MG63 (cell line): ENCODE measurements at regions not wholly inside any gene's neighbourhood (a gene's known extent, or its start where the extent isn't known, plus 50 kb on each side); places are given as distances from the start of the nearest gene placed in this dataset.
A peak's percentile ranks its signal among the peaks of the same experiment; 100 is the strongest.

Experiments
- DNase-seq: peaks from one replicate; pipeline ENCODE4 v3.0.0-alpha.2; 2020
- H3K27me3 ChIP-seq: fragments of 250-450 bp; sonication (Bioruptor Pico); 2 replicates; pipeline ENCODE4 v1.5.1; 2020; ENCODE audit warnings: mild to moderate bottlenecking, moderate library complexity
- H3K36me3 ChIP-seq: fragments of 250-450 bp; sonication (Bioruptor Pico); 2 replicates; pipeline ENCODE4 v1.5.1; 2020; ENCODE audit warnings: mild to moderate bottlenecking, moderate library complexity
- H3K4me3 ChIP-seq: fragments of 250-450 bp; sonication (Bioruptor Pico); 2 replicates; pipeline ENCODE4 v1.5.1; 2020; ENCODE audit warnings: mild to moderate bottlenecking, moderate library complexity
- H3K9me3 ChIP-seq: fragments of 250-450 bp; sonication (Bioruptor Pico); 2 replicates; pipeline ENCODE4 v1.5.1; 2020; ENCODE audit warnings: mild to moderate bottlenecking, moderate library complexity

DNA sequence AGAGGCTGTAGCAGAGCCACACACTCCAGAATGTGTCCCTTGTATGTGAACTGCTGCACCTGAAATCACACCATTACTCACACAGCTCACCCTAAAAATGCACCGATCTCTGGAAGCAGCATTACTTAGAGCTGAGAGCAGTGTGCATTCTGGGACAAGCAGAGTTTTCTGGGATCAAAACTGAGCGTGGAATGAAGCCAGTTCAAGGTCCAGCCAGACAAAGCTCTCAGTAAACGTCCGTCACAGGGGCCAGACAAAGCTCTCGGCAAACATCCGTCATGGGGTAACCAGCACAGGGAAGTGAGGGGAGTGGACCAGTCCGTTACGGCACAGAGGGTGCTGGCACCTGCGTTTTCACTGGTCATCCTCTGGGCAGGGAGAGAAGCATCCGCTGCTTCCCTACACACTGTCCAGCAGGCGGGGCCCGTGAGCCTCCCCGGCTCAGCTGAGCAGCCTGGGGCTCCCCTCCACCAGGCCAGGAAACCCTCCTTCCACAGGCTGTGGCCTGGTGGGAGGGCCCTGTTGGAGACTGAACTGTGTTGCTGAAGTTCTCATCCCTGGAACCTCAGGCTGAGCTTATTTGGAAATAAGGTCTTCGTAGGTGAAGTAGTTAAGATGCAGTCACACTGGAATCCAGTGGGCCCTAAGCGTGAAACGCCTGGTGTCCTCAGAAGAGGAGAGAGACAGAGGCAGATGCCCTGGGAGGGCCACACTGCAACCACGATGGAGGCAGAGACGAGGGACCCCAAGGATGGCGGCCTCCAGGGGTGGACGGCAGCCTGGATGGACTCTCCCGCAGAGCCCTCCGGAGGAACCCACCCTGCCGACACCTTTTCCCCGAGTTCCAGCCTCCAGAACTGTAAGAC is 883.9 kb downstream of the BRD1 start:
- Histone ChIP-seq H3K9me3 (no peaks in the 10 kb centered on the region), H3K36me3 (no peaks in the 10 kb centered on the region), H3K27me3 (no peaks in the 10 kb centered on the region), H3K4me3 (no peak overlapping the region)
- DNase-seq = peak; percentile 28

DNA sequence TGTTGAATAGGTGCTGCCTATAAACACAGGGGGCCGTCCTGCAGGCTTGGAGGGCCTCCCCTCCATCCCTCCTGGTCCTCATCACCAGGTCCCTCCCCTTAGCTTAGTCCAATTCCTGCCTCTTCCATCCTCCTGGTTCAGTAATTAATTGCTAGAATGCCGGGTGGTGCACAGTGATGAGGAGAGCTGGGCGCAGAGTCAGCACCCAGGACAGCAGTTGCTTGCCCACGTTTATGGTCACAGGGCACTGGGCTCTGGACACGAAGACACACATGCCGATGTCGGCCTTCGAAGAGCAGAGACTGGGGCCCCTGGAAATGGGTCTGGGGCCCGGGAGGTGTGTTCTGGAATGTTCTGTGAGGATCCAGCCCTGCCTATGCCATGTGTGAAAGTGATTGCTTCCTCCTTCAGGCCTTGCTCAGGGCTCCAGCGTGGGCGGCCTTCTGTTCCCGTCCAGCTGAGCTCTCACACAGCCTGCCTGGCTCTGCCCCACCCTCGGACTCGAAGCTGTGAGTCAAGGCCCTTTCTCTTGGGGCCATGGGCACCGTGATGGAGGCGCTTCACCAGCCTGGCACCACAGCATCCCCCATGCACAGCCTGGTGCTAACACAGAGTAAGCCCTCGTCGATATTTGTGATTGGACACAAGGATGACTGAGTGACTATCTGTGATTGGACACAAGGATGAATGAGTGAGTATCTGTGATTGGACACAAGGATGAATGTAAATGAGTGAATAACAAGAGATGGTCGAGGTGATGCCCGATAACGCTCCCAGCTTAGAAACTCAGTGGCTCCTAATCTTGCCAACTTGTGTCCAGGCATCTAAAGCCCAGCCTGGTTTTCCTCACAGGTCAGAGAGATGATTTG is 884.7 kb downstream of the BRD1 start:
- no peak for DNase-seq
- Histone ChIP-seq H3K4me3 (no peak overlapping the region), H3K9me3 (no peaks in the 10 kb centered on the region), H3K36me3 (no peaks in the 10 kb centered on the region), H3K27me3 (no peaks in the 10 kb centered on the region)

DNA sequence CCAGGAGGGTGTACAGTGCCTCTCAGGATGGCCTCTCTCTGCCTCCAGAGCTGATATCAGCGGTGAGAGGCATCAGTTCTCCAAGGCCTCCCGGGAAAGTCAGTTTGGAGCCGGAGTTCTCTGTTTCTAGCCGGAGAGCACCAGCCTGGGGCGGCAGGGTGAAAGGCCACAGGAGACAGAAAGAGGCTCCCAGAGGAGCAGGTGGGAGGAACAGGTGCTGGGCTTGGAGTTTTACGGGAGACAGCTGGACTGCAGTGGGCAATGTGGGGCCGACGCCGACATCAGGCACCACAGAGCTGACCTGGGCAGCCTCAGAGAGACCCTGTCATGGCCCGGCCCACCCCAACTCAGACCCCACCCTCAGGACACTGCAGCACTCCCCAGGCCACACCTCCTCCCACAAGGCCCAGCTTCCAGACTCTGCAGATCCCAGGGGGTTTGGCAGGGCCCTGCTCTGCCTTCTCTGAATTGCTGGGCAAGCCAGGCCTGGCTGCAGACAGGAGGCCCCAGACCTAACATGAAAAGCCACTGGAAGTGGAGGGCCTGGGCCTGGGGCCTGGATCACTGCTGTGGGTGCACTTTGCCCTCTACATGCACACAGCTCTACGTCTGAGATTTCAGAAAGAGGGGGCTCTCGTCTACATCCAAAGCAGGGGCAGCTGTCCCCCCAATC is 885.6 kb downstream of the BRD1 start:
- H3K9me3 ChIP-seq = no peaks in the 10 kb centered on the region
- H3K4me3 ChIP-seq = no peak overlapping the region
- no peaks in the 10 kb centered on the region for H3K36me3 ChIP-seq
- DNase-seq = no peak
- H3K27me3 ChIP-seq = no peaks in the 10 kb centered on the region

GRCh38 chr22:48941033-48941902 is 886.4 kb downstream of the BRD1 start:
- Histone ChIP-seq H3K27me3 (no peaks in the 10 kb centered on the region), H3K9me3 (no peaks in the 10 kb centered on the region), H3K4me3 (no peak overlapping the region), H3K36me3 (no peaks in the 10 kb centered on the region)
- no peak for DNase-seq

DNA sequence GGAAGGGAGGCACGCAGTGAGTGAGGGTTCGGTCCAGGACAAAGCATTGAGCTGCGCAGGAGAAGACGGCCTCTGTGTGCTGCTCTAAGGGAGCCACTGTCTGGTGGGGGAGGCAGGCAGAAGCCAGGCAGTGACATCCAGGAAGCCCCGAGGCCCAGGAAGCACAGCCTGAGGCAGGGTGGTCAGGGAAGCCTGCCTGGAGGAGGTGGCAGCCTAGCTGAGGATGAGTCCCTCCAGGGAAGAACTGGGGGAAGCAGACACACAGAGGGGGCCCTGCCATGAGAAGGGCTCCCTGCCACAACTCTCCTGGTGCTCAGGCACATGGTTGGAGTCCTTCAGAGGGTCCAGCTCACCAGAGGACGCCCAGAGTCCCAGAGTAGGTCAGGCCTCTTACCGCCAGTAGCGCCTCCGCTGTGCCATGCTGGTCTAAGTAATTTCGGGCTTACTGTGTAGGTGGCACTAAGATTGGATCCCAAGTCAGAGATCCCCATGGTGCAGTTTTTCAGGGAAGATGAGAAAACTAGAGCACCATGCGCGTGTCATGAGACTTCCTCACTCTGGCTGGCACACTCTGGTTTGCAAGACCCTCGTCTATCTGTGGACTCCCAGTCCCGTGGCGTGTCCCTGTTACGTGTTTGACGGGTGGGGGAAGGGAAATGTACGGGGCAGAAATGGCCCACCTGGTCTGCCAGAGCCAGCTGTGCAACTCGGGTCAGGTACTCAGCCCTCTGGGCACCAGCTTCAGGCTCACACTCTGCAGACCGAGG is 887.2 kb downstream of the BRD1 start:
- Histone ChIP-seq H3K36me3 (no peaks in the 10 kb centered on the region), H3K4me3 (no peak overlapping the region), H3K27me3 (no peaks in the 10 kb centered on the region), H3K9me3 (no peaks in the 10 kb centered on the region)
- no peak for DNase-seq

GRCh38 chr22:48939441-48940265 is 888.0 kb downstream of the BRD1 start:
- H3K27me3 ChIP-seq = no peaks in the 10 kb centered on the region
- no peak for DNase-seq
- no peaks in the 10 kb centered on the region for H3K36me3 ChIP-seq
- no peak overlapping the region for H3K4me3 ChIP-seq
- H3K9me3 ChIP-seq = peaks cover 2% of the 10 kb centered on the region; the same call in 1 of the 2 replicates

DNA sequence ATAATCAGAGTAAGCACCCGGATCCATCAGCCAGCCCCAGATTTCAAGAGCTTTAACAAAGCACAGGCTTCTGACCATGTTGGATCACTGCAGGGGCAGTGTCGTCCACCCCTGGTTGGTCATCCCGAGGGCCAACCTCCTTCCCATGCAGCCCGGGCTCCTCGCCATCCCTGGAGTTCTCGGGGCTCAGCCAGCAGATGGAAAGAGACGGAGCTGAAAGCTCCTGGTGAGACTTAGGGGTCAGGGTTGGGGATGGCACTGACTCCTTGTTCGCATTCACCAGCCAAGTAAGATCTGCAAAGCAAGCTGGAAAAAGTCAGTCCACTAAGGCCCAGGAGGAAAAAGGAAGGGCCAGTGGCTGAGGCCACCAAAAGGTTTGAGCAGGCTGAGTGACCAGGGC is 888.9 kb downstream of the BRD1 start:
- DNase-seq = no peak

GRCh38 chr22:48937032-48937639 is 890.5 kb downstream of the BRD1 start:
- Histone ChIP-seq H3K27me3 (no peaks in the 10 kb centered on the region), H3K4me3 (no peak overlapping the region), H3K36me3 (no peaks in the 10 kb centered on the region), H3K9me3 (peaks cover 3% of the 10 kb centered on the region; the same call in 1 of the 2 replicates)
- DNase-seq = no peak

More for the DNA sequence above, 888.9 kb downstream of the BRD1 start:
- Histone ChIP-seq H3K36me3 (no peaks in the 10 kb centered on the region), H3K4me3 (no peak overlapping the region), H3K9me3 (peaks cover 3% of the 10 kb centered on the region; the same call in 1 of the 2 replicates), H3K27me3 (no peaks in the 10 kb centered on the region)

DNA sequence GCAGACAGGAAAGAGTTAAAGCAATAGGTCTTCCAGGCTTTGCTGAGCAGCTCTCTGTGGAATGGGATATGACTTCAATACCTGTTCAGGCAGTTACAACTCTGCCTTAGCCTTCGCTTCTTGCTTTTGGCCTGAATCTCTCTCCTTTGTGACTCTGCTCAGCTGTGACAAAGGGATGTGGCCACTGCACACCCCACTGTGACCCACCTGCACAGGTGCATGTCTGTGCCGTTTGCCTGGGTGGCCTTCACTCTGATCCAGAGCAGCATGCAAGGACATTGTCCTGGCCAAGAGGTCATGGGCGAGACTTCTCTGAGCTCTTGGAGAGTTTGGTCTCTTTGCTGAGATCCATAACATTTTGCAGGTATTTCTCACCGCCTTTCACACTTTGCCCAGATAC is 891.3 kb downstream of the BRD1 start:
- no peak overlapping the region for H3K4me3 ChIP-seq
- DNase-seq = no peak
- no peaks in the 10 kb centered on the region for H3K27me3 ChIP-seq
- no peaks in the 10 kb centered on the region for H3K36me3 ChIP-seq
- peaks cover 3% of the 10 kb centered on the region; the same call in 1 of the 2 replicates for H3K9me3 ChIP-seq

- peaks cover 3% of the 10 kb centered on the region; the same call in 1 of the 2 replicates for H3K9me3 ChIP-seq
- H3K4me3 ChIP-seq = no peak overlapping the region
- H3K36me3 ChIP-seq = no peaks in the 10 kb centered on the region
- H3K27me3 ChIP-seq = no peaks in the 10 kb centered on the region
- DNase-seq = no peak
These were observed 893.2 kb downstream of the BRD1 start for GRCh38 chr22:48934446-48934845.

DNA sequence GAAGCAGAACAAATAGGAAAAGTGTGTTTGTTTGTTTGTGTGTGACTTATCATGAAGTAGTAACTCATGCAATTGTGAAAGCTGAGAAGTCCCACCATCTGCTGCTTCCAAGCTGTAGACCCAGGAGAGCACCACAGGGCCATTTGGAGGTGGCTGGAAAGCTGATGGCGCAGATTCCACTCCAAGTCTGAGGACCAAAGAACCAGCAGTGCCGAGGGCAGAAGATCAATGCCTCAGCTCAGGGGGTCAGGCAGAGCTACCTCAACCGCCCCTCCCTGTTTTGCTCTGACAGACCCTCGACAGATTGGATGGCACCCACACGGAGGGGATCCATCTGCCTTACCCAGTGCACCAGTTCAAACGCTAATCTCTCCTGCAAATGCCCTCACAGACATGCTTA is 896.2 kb downstream of the BRD1 start:
- H3K36me3 ChIP-seq = no peaks in the 10 kb centered on the region
- H3K9me3 ChIP-seq = peaks cover 3% of the 10 kb centered on the region; the same call in 1 of the 2 replicates
- DNase-seq = no peak
- no peak overlapping the region for H3K4me3 ChIP-seq
- H3K27me3 ChIP-seq = no peaks in the 10 kb centered on the region

DNA sequence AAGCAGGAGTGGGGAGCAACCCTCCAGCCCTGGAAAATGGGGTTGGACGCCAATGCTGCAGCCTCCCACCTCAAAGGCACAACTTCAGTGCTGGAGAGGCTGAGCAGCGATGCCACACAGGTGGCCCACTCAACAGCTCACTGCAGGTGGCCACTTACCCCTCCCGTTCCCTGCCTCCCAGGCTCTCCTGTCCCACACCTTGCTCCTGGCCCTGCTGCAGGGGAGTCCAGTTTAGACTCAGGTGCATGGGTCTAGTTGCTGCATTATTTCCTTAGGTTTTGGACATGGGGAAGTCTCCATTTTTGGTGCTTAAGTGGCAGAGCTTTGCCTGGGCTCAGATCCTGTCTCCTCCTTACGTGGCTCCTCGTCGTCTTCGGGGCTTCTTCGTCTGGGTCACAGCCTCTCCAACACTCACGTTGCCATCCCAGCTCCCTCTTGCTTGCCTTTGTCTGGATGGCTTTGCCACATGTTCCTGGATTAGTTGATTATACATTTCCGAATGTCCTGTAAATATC is 898.3 kb downstream of the BRD1 start:
- H3K36me3 ChIP-seq = no peaks in the 10 kb centered on the region
- H3K9me3 ChIP-seq = no peaks in the 10 kb centered on the region
- no peak for DNase-seq
- H3K4me3 ChIP-seq = no peak overlapping the region
- no peaks in the 10 kb centered on the region for H3K27me3 ChIP-seq

DNA sequence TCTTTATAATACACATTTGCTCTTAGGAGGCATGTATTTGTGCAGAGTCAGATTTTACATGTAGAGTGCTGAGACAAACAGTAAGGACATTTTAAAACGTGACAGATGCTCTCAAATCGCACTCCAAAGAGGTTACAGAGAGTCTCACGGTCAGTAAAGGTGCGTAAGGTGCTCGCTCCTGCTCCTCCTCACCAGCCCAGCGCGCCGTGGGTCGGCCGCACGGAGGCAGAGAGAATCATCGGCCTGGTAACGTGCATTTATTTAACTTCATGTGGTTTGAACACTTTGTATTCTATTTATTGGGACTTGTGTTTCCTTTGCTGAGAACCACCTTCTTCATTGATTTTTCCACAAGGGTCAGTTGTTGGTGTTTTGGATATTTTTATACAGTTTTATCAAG is 900.1 kb downstream of the BRD1 start:
- Histone ChIP-seq H3K36me3 (no peaks in the 10 kb centered on the region), H3K27me3 (no peaks in the 10 kb centered on the region), H3K9me3 (no peaks in the 10 kb centered on the region), H3K4me3 (no peak overlapping the region)
- no peak for DNase-seq

- Histone ChIP-seq H3K4me3 (no peak overlapping the region), H3K27me3 (no peaks in the 10 kb centered on the region), H3K36me3 (no peaks in the 10 kb centered on the region), H3K9me3 (no peaks in the 10 kb centered on the region)
- no peak for DNase-seq
These were observed 901.0 kb downstream of the BRD1 start for GRCh38 chr22:48926643-48927042.
